Gastrocnemius medialis (tissue), 4 donors: ENCODE measurements at regions not wholly inside any gene's neighbourhood (a gene's known extent, or its start where the extent isn't known, plus 50 kb on each side); places are given as distances from the start of the nearest gene placed in this dataset.

Source experiments
- POLR2A ChIP-seq, 2 donors: fragments of 450-650 bp; IDR thresholded peaks; one replicate each; pipeline ENCODE4 v1.6.1; 2017; ENCODE audit warnings: antibody characterized with exemption in 2 of 2, mild to moderate bottlenecking in 2 of 2, moderate library complexity in 2 of 2
- TF ChIP-seq, protein P1 (sequence below), 5 experiments: fragments of 450-650 bp in 3 of 5; fragments of 200-600 bp in 2 of 5; sonication (generic) in 2 of 5; IDR thresholded peaks in 4 of 5; conservative IDR thresholded peaks in 1 of 5; 1 replicate in 4 of 5; 2 replicates in 1 of 5; pipeline ENCODE4 v1.5.1; 2016 to 2019; ENCODE audit warnings: antibody characterized with exemption in 5 of 5, mild to moderate bottlenecking in 3 of 5, moderate library complexity in 3 of 5

GRCh38 chr4:58507079-58507478 is 1396.9 kb upstream of the IGFBP7 start:
- TF ChIP-seq POLR2A (IDR thresholded peaks at IDR 0.05) = no peak
- TF ChIP-seq, protein P1, sequence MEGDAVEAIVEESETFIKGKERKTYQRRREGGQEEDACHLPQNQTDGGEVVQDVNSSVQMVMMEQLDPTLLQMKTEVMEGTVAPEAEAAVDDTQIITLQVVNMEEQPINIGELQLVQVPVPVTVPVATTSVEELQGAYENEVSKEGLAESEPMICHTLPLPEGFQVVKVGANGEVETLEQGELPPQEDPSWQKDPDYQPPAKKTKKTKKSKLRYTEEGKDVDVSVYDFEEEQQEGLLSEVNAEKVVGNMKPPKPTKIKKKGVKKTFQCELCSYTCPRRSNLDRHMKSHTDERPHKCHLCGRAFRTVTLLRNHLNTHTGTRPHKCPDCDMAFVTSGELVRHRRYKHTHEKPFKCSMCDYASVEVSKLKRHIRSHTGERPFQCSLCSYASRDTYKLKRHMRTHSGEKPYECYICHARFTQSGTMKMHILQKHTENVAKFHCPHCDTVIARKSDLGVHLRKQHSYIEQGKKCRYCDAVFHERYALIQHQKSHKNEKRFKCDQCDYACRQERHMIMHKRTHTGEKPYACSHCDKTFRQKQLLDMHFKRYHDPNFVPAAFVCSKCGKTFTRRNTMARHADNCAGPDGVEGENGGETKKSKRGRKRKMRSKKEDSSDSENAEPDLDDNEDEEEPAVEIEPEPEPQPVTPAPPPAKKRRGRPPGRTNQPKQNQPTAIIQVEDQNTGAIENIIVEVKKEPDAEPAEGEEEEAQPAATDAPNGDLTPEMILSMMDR (IDR thresholded peaks at IDR 0.05 in 4 of 5, conservative IDR thresholded peaks at IDR 0.05 in 1 of 5) = no peak
